GM21360 (cell line): ENCODE measurements at regions not wholly inside any gene's neighbourhood (a gene's known extent, or its start where the extent isn't known, plus 50 kb on each side); places are given as distances from the start of the nearest gene placed in this dataset.
A peak's percentile ranks its signal among the peaks of the same experiment; 100 is the strongest.

ENCODE experiments used
- ATAC-seq: cut with Tn5 transposase; IDR thresholded peaks from one replicate; pipeline ENCODE4 v1.9.1; 2021; ENCODE audit warnings: mild to moderate bottlenecking, moderate library complexity; ENCODE audit not compliant: unreplicated experiment

- ATAC-seq = no peak
These were observed 147.8 kb upstream of the MMADHC start for GRCh38 chr2:149735237-149735958.

- ATAC-seq = no peak
These were observed 146.5 kb upstream of the MMADHC start for GRCh38 chr2:149733936-149734685.

GRCh38 chr2:149732730-149733290, 145.2 kb upstream of the MMADHC start:
- no peak for ATAC-seq

GRCh38 chr2:149732001-149732685, 144.6 kb upstream of the MMADHC start:
- ATAC-seq = no peak

- no peak for ATAC-seq
These were observed 143.5 kb upstream of the MMADHC start for GRCh38 chr2:149731079-149731478.

- no peak for ATAC-seq
These were observed 142.0 kb upstream of the MMADHC start for GRCh38 chr2:149729586-149729985.

- ATAC-seq = no peak
These were observed 140.4 kb upstream of the MMADHC start for GRCh38 chr2:149727927-149728326.

GRCh38 chr2:149725234-149725633, 137.7 kb upstream of the MMADHC start:
- ATAC-seq = no peak

GRCh38 chr2:149724091-149724490, 136.5 kb upstream of the MMADHC start:
- ATAC-seq = no peak

GRCh38 chr2:149720615-149721014, 133.0 kb upstream of the MMADHC start:
- ATAC-seq = no peak

GRCh38 chr2:149719695-149720094, 132.1 kb upstream of the MMADHC start:
- no peak for ATAC-seq

GRCh38 chr2:149716687-149717086, 129.1 kb upstream of the MMADHC start:
- no peak for ATAC-seq

GRCh38 chr2:149715894-149716293, 128.3 kb upstream of the MMADHC start:
- no peak for ATAC-seq

- peak; percentile 75 for ATAC-seq
These were observed 127.5 kb upstream of the MMADHC start for GRCh38 chr2:149715005-149715592.

- ATAC-seq = no peak
These were observed 122.1 kb upstream of the MMADHC start for GRCh38 chr2:149709496-149710263.

- no peak for ATAC-seq
These were observed 115.7 kb upstream of the MMADHC start for GRCh38 chr2:149703281-149703680.

GRCh38 chr2:149702571-149702970, 115.0 kb upstream of the MMADHC start:
- no peak for ATAC-seq

GRCh38 chr2:149701241-149701640, 113.7 kb upstream of the MMADHC start:
- ATAC-seq = no peak

GRCh38 chr2:149692961-149693396, 105.4 kb upstream of the MMADHC start:
- no peak for ATAC-seq

GRCh38 chr2:149690825-149691224, 103.2 kb upstream of the MMADHC start:
- no peak for ATAC-seq
